ENCODE measurements at regions not wholly inside any gene's neighbourhood (a gene's known extent, or its start where the extent isn't known, plus 50 kb on each side); places are given as distances from the start of the nearest gene placed in this dataset.

DNA sequence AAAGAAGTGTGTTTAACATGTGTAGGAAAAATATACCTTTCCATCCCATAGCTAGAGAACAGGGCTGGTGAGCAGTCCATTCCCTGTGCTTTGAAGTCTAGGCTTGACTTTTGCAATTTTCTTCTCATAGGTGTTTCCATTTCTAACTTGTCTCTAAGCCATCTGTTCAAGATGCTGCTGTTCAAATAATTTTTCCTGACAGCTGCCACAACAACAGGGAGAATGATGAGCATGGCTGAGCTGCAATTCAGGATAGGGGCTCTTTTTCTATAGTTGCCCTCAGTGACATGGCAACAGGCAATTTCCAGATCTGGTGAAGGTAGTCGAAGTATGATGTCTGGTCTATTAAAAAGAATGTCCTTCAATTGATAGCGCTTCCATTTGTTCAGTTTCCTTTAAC, 103.0 kb upstream of the HS3ST5 start:
- CTCF ChIA-PET, result no interaction called here

DNA sequence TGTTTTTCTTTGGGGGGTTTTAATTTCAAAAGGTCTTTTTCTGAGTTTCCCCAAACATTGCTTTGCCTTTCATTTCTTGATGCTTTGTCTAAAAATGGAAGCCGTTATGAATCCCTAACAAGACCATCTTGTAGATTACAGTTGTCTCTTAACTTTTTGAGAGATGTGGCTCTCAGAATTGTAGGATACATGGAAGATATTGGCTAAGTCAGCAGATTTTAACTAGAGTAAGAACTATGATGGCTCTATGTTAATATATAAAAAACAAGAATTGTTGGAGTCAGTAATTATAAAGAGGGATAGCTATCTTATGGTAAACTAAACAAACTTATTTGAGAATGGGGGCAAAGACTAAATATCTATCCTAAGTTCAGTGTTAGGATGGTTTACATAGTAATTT, 96.6 kb upstream of the HS3ST5 start:
- Mint-ChIP-seq H3K27ac (no peak overlapping the region), H3K4me3 (no peak overlapping the region), H3K4me1 (peaks cover 35% of the 10 kb centered on the region), H3K9me3 (no peaks in the 10 kb centered on the region), H3K36me3 (peaks cover 2% of the 10 kb centered on the region; the same call in 1 of the 2 replicates), H3K27me3 (ENCODE audit: low read depth) (no peaks in the 10 kb centered on the region)
- CTCF ChIA-PET, result interaction anchor here (1.2 kb wide), 1 partner anchor 96 kb away, joined by 3 read pairs; no protein-coding TSS in a partner anchor
- POLR2A ChIA-PET, result no interaction called here
- TF ChIP-seq ZNF219 (CRISPR knock-in tag; IDR thresholded peaks at IDR 0.05; ENCODE audit: borderline replicate concordance) (no peak), GTF2I (CRISPR knock-in tag; conservative IDR thresholded peaks at IDR 0.05) (no peak), CBFB (CRISPR knock-in tag; IDR thresholded peaks at IDR 0.05; ENCODE audit: low read depth) (no peak)
- no peak for ATAC-seq
- no peak for DNase-seq (ENCODE audit: low spot score)

More for the DNA sequence above, 103.0 kb upstream of the HS3ST5 start:
- Mint-ChIP-seq H3K27me3 (ENCODE audit: low read depth) (no peaks in the 10 kb centered on the region), H3K36me3 (no peaks in the 10 kb centered on the region), H3K4me1 (peaks cover 46% of the 10 kb centered on the region), H3K27ac (no peak overlapping the region), H3K4me3 (no peak overlapping the region), H3K9me3 (no peaks in the 10 kb centered on the region)
- DNase-seq (ENCODE audit: low spot score) (no peak), ATAC-seq (no peak)
- TF ChIP-seq, protein P1, sequence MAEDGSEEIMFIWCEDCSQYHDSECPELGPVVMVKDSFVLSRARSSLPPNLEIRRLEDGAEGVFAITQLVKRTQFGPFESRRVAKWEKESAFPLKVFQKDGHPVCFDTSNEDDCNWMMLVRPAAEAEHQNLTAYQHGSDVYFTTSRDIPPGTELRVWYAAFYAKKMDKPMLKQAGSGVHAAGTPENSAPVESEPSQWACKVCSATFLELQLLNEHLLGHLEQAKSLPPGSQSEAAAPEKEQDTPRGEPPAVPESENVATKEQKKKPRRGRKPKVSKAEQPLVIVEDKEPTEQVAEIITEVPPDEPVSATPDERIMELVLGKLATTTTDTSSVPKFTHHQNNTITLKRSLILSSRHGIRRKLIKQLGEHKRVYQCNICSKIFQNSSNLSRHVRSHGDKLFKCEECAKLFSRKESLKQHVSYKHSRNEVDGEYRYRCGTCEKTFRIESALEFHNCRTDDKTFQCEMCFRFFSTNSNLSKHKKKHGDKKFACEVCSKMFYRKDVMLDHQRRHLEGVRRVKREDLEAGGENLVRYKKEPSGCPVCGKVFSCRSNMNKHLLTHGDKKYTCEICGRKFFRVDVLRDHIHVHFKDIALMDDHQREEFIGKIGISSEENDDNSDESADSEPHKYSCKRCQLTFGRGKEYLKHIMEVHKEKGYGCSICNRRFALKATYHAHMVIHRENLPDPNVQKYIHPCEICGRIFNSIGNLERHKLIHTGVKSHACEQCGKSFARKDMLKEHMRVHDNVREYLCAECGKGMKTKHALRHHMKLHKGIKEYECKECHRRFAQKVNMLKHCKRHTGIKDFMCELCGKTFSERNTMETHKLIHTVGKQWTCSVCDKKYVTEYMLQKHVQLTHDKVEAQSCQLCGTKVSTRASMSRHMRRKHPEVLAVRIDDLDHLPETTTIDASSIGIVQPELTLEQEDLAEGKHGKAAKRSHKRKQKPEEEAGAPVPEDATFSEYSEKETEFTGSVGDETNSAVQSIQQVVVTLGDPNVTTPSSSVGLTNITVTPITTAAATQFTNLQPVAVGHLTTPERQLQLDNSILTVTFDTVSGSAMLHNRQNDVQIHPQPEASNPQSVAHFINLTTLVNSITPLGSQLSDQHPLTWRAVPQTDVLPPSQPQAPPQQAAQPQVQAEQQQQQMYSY (CRISPR knock-in tag; IDR thresholded peaks at IDR 0.05), result no peak
- TF ChIP-seq, protein P2, sequence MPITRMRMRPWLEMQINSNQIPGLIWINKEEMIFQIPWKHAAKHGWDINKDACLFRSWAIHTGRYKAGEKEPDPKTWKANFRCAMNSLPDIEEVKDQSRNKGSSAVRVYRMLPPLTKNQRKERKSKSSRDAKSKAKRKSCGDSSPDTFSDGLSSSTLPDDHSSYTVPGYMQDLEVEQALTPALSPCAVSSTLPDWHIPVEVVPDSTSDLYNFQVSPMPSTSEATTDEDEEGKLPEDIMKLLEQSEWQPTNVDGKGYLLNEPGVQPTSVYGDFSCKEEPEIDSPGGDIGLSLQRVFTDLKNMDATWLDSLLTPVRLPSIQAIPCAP (CRISPR knock-in tag; IDR thresholded peaks at IDR 0.05), result no peak
- TF ChIP-seq, protein P3, sequence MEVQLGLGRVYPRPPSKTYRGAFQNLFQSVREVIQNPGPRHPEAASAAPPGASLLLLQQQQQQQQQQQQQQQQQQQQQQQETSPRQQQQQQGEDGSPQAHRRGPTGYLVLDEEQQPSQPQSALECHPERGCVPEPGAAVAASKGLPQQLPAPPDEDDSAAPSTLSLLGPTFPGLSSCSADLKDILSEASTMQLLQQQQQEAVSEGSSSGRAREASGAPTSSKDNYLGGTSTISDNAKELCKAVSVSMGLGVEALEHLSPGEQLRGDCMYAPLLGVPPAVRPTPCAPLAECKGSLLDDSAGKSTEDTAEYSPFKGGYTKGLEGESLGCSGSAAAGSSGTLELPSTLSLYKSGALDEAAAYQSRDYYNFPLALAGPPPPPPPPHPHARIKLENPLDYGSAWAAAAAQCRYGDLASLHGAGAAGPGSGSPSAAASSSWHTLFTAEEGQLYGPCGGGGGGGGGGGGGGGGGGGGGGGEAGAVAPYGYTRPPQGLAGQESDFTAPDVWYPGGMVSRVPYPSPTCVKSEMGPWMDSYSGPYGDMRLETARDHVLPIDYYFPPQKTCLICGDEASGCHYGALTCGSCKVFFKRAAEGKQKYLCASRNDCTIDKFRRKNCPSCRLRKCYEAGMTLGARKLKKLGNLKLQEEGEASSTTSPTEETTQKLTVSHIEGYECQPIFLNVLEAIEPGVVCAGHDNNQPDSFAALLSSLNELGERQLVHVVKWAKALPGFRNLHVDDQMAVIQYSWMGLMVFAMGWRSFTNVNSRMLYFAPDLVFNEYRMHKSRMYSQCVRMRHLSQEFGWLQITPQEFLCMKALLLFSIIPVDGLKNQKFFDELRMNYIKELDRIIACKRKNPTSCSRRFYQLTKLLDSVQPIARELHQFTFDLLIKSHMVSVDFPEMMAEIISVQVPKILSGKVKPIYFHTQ (CRISPR knock-in tag; IDR thresholded peaks at IDR 0.05), result no peak
- no peak for TF ChIP-seq IRF2 (CRISPR knock-in tag; IDR thresholded peaks at IDR 0.05; ENCODE audit: borderline replicate concordance, low read depth)
- TF ChIP-seq, protein P4, sequence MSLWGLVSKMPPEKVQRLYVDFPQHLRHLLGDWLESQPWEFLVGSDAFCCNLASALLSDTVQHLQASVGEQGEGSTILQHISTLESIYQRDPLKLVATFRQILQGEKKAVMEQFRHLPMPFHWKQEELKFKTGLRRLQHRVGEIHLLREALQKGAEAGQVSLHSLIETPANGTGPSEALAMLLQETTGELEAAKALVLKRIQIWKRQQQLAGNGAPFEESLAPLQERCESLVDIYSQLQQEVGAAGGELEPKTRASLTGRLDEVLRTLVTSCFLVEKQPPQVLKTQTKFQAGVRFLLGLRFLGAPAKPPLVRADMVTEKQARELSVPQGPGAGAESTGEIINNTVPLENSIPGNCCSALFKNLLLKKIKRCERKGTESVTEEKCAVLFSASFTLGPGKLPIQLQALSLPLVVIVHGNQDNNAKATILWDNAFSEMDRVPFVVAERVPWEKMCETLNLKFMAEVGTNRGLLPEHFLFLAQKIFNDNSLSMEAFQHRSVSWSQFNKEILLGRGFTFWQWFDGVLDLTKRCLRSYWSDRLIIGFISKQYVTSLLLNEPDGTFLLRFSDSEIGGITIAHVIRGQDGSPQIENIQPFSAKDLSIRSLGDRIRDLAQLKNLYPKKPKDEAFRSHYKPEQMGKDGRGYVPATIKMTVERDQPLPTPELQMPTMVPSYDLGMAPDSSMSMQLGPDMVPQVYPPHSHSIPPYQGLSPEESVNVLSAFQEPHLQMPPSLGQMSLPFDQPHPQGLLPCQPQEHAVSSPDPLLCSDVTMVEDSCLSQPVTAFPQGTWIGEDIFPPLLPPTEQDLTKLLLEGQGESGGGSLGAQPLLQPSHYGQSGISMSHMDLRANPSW (CRISPR knock-in tag; conservative IDR thresholded peaks at IDR 0.05; ENCODE audit: low read depth), result no peak
- TF ChIP-seq, protein P5, sequence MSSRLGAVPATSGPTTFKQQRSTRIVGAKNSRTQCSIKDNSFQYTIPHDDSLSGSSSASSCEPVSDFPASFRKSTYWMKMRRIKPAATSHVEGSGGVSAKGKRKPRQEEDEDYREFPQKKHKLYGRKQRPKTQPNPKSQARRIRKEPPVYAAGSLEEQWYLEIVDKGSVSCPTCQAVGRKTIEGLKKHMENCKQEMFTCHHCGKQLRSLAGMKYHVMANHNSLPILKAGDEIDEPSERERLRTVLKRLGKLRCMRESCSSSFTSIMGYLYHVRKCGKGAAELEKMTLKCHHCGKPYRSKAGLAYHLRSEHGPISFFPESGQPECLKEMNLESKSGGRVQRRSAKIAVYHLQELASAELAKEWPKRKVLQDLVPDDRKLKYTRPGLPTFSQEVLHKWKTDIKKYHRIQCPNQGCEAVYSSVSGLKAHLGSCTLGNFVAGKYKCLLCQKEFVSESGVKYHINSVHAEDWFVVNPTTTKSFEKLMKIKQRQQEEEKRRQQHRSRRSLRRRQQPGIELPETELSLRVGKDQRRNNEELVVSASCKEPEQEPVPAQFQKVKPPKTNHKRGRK (CRISPR knock-in tag; IDR thresholded peaks at IDR 0.05; ENCODE audit: borderline replicate concordance), result no peak
- POLR2A ChIA-PET, result no interaction called here

DNA sequence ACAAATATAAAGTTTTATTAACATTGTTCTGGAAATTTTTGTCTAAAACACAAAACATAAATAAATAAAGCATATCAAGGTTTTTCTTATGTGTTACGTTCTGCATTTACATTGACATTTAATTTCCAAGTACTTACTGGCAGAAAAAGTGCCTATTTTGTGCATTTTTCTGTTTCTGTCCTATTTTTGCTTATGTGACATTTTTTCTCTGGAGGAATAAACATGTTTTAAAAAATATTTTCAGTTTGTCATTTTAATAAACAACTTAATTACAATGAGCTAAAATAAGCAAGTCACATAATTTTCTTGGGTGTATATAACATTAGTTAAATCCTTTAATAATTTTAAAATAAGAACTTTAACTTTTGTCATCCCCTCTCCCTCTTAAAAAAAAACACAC, 94.4 kb upstream of the HS3ST5 start:
- ATAC-seq (no peak), DNase-seq (ENCODE audit: low spot score) (no peak)
- ChIA-PET POLR2A (no interaction called here), CTCF (no interaction called here)
- peaks cover 39% of the 10 kb centered on the region for H3K4me1 Mint-ChIP-seq
- H3K9me3 Mint-ChIP-seq, result no peaks in the 10 kb centered on the region
- no peak overlapping the region for H3K4me3 Mint-ChIP-seq
- H3K27me3 Mint-ChIP-seq (ENCODE audit: low read depth), result no peaks in the 10 kb centered on the region
- H3K36me3 Mint-ChIP-seq, result peaks cover 8% of the 10 kb centered on the region
- H3K27ac Mint-ChIP-seq, result no peak overlapping the region
- TF ChIP-seq SP1 (CRISPR knock-in tag; conservative IDR thresholded peaks at IDR 0.05) (no peak), SMAD3 (CRISPR knock-in tag; IDR thresholded peaks at IDR 0.05; ENCODE audit: borderline replicate concordance) (no peak), NR2C2 (CRISPR knock-in tag; IDR thresholded peaks at IDR 0.05) (no peak)
- TF ChIP-seq, protein P6, sequence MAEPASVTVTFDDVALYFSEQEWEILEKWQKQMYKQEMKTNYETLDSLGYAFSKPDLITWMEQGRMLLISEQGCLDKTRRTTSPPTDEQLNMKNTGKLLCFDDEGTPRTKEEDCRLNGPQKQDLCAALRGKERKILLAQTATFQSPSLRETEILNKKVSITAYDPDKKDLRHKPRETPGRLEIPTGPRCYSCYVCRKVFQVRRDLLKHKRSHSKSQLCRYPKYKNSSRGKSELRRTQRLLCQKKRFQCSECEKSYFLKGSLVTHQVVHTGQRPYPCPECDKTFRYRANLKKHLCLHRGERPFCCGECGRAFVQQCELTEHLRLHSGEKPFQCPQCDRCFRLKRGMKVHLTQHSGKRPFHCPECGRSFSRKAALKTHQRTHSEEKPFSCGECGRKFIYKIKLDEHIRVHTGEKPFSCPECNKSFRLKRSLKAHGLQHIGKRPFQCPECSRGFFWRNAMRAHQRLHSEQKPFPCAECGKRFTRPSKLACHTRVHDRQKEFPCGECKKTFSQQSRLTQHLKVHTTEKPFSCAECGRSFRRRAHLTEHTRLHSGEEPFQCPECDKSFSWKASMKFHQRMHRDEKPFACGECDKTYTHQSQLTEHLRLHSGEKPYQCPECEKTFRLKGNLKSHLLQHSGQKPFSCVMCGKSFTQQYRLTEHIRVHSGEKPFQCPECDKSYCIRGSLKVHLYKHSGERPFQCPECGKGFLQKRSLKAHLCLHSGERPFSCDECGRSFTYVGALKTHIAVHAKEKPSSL (CRISPR knock-in tag; conservative IDR thresholded peaks at IDR 0.05), result no peak
- TF ChIP-seq, protein P7, sequence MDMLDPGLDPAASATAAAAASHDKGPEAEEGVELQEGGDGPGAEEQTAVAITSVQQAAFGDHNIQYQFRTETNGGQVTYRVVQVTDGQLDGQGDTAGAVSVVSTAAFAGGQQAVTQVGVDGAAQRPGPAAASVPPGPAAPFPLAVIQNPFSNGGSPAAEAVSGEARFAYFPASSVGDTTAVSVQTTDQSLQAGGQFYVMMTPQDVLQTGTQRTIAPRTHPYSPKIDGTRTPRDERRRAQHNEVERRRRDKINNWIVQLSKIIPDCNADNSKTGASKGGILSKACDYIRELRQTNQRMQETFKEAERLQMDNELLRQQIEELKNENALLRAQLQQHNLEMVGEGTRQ (CRISPR knock-in tag; IDR thresholded peaks at IDR 0.05), result no peak
